Panc1 (cell line): ENCODE measurements at regions not wholly inside any gene's neighbourhood (a gene's known extent, or its start where the extent isn't known, plus 50 kb on each side); places are given as distances from the start of the nearest gene placed in this dataset.

Experiments
- ATAC-seq: fragments of 200-7000 bp; cut with Tn5 transposase; 2 replicates; pipeline ENCODE4 v1.9.1; 2020; ENCODE audit warnings: mild to moderate bottlenecking, moderate library complexity
- BruUV-seq: library from RNA; stranded (reverse); fragments of 400-500 nt; replicated peaks from 2 replicates; lab custom pipeline; 2021; lab: Mats Ljungman, UMichigan
- CTCF ChIA-PET: fragments of 300-600 bp; sonication (Branson Sonifier 250); formaldehyde crosslinking; loops from one replicate; lab custom pipeline; 2022; ENCODE audit warnings: antibody characterized with exemption; lab: Charles Lee
- POLR2A ChIA-PET: fragments of 300-600 bp; sonication (Branson Sonifier 250); formaldehyde crosslinking; loops from one replicate; lab custom pipeline; 2022; ENCODE audit warnings: antibody characterized with exemption; lab: Charles Lee
- DNase-seq: peaks from one replicate; pipeline ENCODE4 v3.0.0-alpha.2; 2010; ENCODE audit warnings: low read depth, low spot score
- H3K27ac ChIP-seq: 2 replicates; pipeline ENCODE4 v1.5.1; 2011; ENCODE audit warnings: mild to moderate bottlenecking, low read length, inconsistent platforms
- H3K27me3 ChIP-seq: fragments of 200-500 bp; sonication (Bioruptor generic); 2 replicates; pipeline ENCODE4 v1.6.0; 2014; ENCODE audit warnings: low read length, inconsistent platforms; ENCODE audit not compliant: control insufficient read depth, insufficient read depth
- H3K36me3 ChIP-seq: fragments of 200-500 bp; sonication (Bioruptor generic); 2 replicates; pipeline ENCODE4 v1.5.1; 2014; ENCODE audit warnings: inconsistent platforms, mild to moderate bottlenecking, low read length, moderate library complexity; ENCODE audit not compliant: control insufficient read depth, insufficient read depth
- H3K4me1 ChIP-seq: 2 replicates; pipeline ENCODE4 v1.5.1; 2011; ENCODE audit warnings: inconsistent platforms, mild to moderate bottlenecking, low read length, moderate library complexity; ENCODE audit not compliant: control insufficient read depth, insufficient read depth
- H3K4me3 ChIP-seq, 2 experiments: 2 replicates each; pipeline ENCODE4 v1.5.1; 2011 to 2012; ENCODE audit warnings: low read depth in 2 of 2, low read length in 2 of 2, mild to moderate bottlenecking in 2 of 2, inconsistent platforms in 1 of 2, moderate library complexity in 1 of 2
- H3K9me3 ChIP-seq: fragments of 200-500 bp; sonication (Bioruptor generic); 2 replicates; pipeline ENCODE4 v1.5.1; 2014; ENCODE audit warnings: low read depth, mild to moderate bottlenecking, inconsistent platforms, low read length, moderate library complexity; ENCODE audit not compliant: control insufficient read depth, insufficient read depth
- CTCF ChIP-seq: fragments of 450-650 bp; IDR thresholded peaks from 2 replicates; pipeline ENCODE4 v1.5.1; 2017; ENCODE audit warnings: mild to moderate bottlenecking
- POLR2AphosphoS5 ChIP-seq: IDR thresholded peaks from 2 replicates; pipeline ENCODE4 v1.6.1; 2012; ENCODE audit warnings: mild to moderate bottlenecking, low read depth, low read length, moderate library complexity
- REST ChIP-seq, 2 experiments: IDR thresholded peaks; 2 replicates each; pipeline ENCODE4 v1.6.1; 2011 to 2012; ENCODE audit warnings: low read depth in 2 of 2, control low read depth in 1 of 2, low read length in 1 of 2, mild to moderate bottlenecking in 1 of 2, moderate library complexity in 1 of 2; ENCODE audit not compliant: insufficient read depth in 1 of 2
- SIN3A ChIP-seq: IDR thresholded peaks from 2 replicates; pipeline ENCODE4 v1.6.1; 2012; ENCODE audit warnings: low read depth, mild to moderate bottlenecking, low read length, moderate library complexity, borderline replicate concordance; ENCODE audit not compliant: insufficient read depth
- TCF7L2 ChIP-seq: IDR thresholded peaks from 2 replicates; pipeline ENCODE4 v1.6.1; 2011; ENCODE audit warnings: mild to moderate bottlenecking, low read depth, low read length, inconsistent platforms
- in situ Hi-C: cut with HindIII; loops from 2 replicates; pipeline ENCODE4 v1.10.0; 2016; ENCODE audit warnings: low sequenced_read_pairs, low pct_unique_long_range_greater_than_20kb
- intact Hi-C: fragments of 100-400 bp; cut with micrococcal nuclease; formaldehyde crosslinking; loops from one replicate; pipeline ENCODE4 v1.10.0; 2022; ENCODE audit not compliant: unreplicated experiment

GRCh38 chr1:95991787-95992520 is 729.6 kb upstream of the PTBP2 start:
- in situ Hi-C loops: no loop called here
- ChIA-PET POLR2A (no interaction called here), CTCF (no interaction called here)
- Histone ChIP-seq H3K4me1 (no peaks in the 10 kb centered on the region), H3K27me3 (no peaks in the 10 kb centered on the region), H3K27ac (no peak overlapping the region), H3K9me3 (no peaks in the 10 kb centered on the region), H3K36me3 (no peaks in the 10 kb centered on the region), H3K4me3 (no peak overlapping the region)
- BruUV-seq: no TSS peak
- DNase-seq (no peak), ATAC-seq (no peak)
- no peak for TF ChIP-seq SIN3A
- no peak for TF ChIP-seq REST (IDR thresholded peaks at IDR 0.05; ENCODE audit: insufficient read depth in 1 of 2, low read depth in 2 of 2, low read length in 1 of 2)
- TF ChIP-seq TCF7L2: no peak
- TF ChIP-seq POLR2AphosphoS5: no peak
- TF ChIP-seq CTCF: no peak
- intact Hi-C loops: no loop called here

- Histone ChIP-seq H3K4me3 (no peak overlapping the region), H3K27me3 (no peaks in the 10 kb centered on the region), H3K36me3 (no peaks in the 10 kb centered on the region), H3K4me1 (no peaks in the 10 kb centered on the region), H3K27ac (no peak overlapping the region), H3K9me3 (no peaks in the 10 kb centered on the region)
- ChIA-PET CTCF (no interaction called here), POLR2A (interaction anchor here (0.6 kb wide), 1 partner anchor 11 kb away, joined by 4 read pairs; no protein-coding TSS in a partner anchor)
- DNase-seq: no peak
- no peak for ATAC-seq
- in situ Hi-C loops (no loop called here), intact Hi-C loops (no loop called here)
- TF ChIP-seq REST (IDR thresholded peaks at IDR 0.05; ENCODE audit: insufficient read depth in 1 of 2, low read depth in 2 of 2, low read length in 1 of 2): no peak
- TF ChIP-seq SIN3A: no peak
- no TSS peak for BruUV-seq
Observed at GRCh38 chr1:95994643-95995042, 726.9 kb upstream of the PTBP2 start.
